HEK293T (cell line): ENCODE measurements at regions not wholly inside any gene's neighbourhood (a gene's known extent, or its start where the extent isn't known, plus 50 kb on each side); places are given as distances from the start of the nearest gene placed in this dataset.

Experiments
- FOXK2 ChIP-seq: fragments of 450-650 bp; IDR thresholded peaks from 2 replicates; pipeline ENCODE4 v1.6.1; 2016; ENCODE audit warnings: mild to moderate bottlenecking
- LEF1 ChIP-seq: fragments of 450-650 bp; IDR thresholded peaks from 2 replicates; pipeline ENCODE4 v1.6.1; 2017; ENCODE audit warnings: mild to moderate bottlenecking, borderline replicate concordance
- TARDBP ChIP-seq: fragments of 450-650 bp; IDR thresholded peaks from 2 replicates; pipeline ENCODE4 v1.6.1; 2016
- ZNF384 ChIP-seq: fragments of 450-650 bp; IDR thresholded peaks from 2 replicates; pipeline ENCODE4 v1.6.1; 2016

- TF ChIP-seq FOXK2 (no peak), ZNF384 (no peak), TARDBP (no peak), LEF1 (no peak)
Measured at GRCh38 chr5:174187001-174187400, 141.5 kb downstream of the NSG2 start.
